SHP77 treated with DMSO at 0.1 percent for 48 hours (cell line): ENCODE measurements at regions not wholly inside any gene's neighbourhood (a gene's known extent, or its start where the extent isn't known, plus 50 kb on each side); places are given as distances from the start of the nearest gene placed in this dataset.
"Not testable (repeated sequence)": the region's sequence is repeated elsewhere in the genome, so short reads cannot be mapped to it uniquely, and the experiment has no call there.

ENCODE experiments used
- DNase-seq: peaks from one replicate; lab custom pipeline; 2025; lab: John Stamatoyannopoulos, UW

DNA sequence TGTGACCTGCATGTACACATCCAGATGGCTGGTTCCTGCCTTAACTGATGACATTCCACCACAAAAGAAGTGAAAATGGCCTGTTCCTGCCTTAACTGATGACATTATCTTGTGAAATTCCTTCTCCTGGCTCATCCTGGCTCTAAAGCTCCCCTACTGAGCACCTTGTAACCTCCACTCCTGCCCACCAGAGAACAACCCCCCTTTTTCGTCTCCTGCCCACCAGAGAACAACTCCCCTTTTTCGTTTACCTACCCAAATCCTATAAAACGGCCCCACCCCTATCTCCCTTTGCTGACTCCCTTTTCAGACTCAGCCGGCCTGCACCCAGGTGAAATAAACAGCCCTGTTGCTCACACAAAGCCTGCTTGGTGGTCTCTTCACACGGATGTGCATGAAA, 212.2 kb downstream of the KITLG start:
- DNase-seq: not testable (repeated sequence)

DNA sequence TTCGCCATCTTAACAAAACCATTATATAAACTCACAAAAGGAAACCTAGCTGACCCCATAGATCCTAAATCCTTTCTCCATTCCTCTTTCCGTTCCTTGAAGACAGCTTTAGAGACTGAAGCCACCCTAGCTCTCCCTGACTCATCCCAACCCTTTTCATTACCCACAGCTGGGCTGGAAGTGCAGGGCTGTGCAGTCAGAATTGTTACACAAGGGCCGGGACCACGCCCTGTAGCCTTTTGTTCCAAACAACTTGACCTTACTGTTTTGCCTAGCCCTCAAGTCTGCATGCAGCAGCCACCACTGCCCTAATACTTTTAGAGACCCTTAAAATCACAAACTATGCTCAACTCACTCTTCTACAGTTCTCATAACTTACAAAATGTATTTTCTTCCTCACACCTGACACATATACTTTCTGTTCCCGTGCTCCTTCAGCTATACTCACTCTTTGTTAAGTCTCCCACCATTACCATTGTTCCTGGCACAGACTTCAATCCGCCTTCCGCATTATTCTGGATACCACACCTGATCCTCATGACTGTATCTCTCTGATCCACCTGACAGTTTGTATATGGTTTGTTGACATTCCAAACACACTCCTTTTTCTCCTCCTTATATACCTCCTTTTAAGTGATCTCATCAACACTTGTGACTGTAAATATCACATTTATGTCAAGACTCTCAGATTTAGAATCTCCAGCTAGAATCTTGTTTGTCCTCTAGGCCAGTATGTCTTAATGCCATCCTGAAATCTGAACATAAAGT, 208.7 kb downstream of the KITLG start:
- DNase-seq: no peak

DNA sequence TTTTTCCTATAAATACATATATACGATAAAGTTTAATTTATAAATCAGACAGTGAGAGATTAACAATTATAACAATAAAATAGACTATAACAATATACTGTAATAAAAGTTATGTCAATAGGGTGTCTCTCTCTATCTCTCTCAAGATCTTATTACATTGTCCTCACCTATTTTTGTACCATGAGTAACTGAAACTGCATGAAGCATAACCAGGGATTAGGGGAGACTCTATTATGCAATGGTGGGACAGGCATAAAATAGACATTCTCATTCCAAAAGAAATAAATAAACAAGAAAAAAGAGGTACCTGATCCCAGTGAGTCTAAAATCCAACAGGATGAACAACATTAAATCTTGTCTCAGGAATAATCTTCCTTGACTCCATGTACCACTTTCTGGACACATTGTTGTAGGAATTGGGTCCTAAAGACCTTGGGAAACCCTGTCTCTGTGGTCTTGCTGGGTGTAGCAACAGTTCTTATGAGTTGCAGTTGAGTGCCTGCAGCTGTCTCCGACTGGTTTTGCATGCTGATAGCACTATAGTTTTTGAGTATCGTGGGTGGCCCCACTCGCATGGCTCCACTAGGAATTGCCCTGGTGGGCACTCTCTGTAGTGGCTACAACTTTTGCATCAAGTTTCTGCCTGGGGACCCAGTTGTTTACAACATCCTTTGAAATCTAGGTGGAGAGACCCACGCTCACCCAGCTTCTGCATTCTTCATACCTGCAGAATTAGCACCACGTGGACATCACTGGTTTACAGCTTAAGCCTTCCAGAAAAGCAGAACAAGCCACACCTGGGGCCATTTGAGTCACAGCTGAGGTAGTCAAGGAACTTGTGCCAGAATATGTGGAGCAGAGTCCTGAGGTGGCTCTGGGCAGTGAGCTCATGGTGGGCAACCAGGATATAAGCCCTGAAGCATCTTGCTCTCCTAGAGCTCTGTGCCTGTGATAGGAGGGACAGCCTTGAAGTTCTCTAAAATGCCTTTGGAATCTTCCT, 204.7 kb downstream of the KITLG start:
- DNase-seq: no peak

DNA sequence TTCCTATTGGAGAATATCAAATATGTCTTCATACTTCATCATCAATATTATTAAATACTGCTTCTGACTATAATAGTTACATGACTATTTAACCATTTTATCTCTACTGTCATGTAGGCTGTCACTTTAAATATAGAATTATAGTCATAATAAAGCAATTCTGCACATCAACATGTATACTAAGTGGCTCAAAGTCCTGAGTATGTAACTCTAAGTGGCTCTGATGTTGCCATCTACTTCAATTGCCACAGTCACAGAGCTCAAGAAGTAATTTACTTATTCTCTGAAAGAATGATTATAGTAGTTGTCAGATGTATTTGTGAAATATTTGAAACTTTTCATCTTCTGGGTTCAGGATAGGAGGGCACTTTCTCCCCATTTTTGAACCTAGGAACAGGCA, 202.3 kb downstream of the KITLG start:
- no peak for DNase-seq

DNA sequence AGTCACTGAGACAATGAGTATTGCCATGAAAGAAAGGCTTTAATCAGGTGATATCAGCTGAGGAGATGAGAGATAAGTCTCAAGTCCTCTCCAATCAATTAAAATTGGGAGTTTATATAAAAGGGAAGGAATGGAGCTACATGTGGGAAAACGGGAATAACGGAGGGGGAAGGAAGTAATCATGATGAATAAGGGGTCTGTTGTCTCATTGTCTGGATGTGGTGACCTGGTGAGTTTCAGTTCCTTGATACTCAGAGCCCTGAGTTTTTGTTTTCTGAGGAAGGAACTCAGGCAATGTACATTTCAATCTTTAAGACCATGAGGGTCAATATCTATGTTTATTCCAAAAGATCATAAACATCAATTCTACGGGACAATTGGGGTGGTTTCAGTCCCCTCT, 198.8 kb downstream of the KITLG start:
- DNase-seq: no peak

DNA sequence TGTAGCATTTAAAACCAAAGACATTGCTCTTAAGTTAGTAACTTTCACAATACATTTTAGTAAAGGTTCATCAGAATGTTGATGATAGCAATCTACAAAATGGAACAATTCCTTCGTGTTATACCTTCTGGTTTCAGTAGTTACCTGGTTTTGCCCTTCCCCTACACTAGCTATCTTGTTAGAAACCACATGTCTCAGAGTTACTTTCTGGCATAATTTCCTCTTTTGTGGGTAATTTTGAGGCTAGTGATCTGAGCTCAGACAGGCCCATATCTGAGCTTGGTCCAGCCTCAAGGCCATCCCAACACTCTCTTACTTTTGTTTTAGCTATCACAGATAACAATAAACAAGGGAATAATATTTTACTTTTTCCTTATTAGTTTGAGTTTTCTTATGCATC, 196.9 kb downstream of the KITLG start:
- no peak for DNase-seq

DNA sequence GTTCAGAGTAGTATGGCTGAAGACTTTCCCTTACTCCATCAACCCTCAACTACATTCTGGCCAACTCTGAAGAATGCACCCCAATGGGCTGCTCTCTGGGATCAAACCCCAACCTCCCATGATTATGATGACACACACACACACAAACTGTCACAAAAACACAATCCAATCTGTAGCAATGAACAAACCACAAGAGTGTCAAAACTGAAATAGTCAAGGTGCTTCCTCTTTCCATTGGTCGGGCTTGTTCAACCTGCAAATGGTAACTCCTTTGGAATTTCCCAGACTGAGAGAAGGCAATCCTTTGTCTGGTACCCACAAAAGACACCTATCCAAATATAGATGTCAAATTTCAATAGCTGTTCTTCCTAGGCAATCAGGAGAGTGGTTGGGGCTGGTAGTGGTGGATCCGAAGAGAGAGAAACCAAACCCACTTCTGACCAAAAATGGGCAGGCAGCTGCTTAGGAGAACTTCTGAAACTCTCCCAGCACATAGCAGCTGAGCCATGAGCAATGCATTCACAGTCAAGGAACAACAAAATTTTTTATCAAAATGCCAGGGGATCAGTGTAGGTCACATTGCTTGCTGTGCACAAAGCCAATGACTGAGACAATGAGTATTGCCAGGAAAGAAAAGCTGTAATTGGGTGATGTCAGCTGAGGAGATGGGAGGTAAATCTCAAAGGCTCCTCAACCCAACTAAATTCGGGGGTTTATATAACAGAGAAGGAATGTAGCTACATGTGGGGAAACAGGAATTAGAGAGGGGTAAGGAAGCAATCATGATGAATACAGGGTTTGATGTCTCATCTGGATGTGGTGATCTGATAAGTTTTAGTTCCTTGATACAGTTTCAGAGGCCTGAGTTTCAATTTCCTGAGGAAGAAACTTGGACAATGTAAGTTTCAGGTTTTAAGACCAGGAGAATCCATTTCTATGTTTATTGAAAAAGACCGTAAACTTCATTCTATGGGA, 191.4 kb downstream of the KITLG start:
- DNase-seq: no peak

DNA sequence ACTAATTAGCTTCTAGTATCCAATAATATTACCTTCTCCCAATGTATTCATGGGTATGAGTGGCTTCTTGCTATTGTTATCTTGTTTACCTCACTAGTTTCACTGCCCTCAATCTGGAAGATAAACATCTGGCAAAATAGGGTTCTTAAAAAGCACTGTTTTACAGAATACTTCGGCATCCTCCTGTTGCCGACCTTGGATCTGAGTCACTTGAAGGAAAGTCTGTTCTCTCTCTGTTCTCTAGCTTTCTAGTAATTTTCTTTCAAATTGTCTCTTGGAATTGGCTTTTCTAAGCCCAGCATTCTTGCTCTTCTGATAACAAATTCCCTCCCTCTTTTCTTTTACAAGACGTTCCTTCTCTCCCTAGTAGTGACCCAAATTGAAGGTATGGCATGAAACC, 189.5 kb downstream of the KITLG start:
- DNase-seq: no peak

DNA sequence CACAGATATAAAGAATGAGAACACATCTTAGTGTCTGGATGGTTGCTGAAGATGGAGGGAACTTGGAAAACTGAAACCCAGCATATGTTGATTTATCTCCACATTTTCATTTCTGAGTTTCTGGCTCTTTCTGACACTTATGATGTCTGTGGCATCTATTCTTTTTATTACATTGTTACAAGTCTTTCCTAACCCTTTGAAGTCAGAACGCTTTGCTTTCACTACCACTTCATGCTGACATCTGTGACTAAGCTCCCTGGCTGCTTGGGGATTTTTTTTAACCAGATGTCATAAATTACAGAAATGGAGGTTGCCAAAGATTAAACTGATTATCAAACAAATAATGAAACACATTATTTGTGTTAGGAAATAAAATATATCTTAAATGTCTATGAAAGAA, 188.7 kb downstream of the KITLG start:
- no peak for DNase-seq

DNA sequence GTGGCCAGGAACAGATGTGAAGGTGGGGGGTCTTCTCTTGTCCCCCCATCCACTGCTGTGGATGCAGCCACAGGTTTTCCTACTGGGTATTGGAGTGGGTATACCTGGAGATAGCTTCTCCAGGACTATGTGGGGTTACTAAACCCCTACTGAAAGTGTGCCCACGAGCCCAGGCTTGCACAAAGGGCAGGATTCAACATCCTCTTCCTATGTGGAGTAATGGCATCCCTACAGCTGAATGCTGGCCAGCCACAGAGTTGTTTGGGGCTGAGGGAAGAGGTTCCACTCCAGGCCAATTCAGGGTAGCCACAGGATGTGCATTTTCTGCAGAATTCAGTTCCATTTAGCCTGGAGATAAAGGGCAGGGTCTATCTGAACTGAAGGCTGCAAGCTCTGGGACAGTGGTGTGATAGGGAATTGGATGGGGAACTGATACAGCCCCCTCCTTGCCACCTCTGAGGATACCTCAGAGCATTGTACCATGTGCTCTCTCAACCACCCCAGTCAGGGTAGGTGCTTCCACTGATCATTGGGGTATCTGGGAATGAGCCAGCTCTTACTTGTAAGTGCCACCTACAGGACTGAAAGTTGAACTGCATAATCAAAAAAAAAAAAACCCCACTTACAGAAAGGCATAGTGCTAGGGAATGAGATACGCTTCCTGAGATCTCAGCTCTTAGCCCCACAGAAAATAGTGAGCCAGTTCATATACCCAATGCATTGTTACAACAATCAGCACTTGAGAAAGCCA, 187.1 kb downstream of the KITLG start:
- peak; percentile 4 for DNase-seq

DNA sequence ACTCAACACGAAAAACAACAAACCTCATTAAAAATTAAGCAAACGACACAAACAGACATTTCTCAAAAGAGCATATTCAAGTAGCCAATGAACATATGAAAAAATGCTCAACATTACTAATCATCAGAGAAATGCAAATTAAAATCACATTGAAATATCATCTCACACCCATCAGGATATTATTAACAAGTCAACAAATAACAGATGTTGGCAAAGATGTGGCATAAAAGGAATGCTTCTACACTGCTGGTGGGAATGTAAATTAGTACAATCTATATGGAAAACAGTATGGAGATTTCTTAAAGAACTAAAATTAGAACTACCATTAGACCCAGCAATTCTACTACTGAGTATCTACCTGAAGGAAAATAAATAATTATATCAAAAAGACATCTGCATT, 182.2 kb downstream of the KITLG start:
- no peak for DNase-seq

DNA sequence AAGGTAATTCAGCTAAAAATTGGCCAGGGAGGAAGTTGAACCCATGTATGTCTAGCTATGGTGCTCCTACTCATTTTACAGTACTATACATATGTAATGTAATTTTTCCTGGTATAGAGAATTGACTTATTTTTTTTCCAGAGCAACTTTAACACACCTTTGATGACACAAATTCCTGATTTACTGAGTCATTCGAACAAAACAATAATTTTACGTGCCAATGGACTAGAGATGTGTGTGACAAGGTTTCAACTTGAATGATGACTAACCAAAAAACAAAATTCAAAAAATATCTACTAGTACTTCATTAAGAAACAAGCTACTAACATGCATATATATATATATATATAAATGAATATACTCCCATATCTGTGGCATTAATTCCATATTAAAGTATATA, 180.5 kb downstream of the KITLG start:
- no peak for DNase-seq

DNA sequence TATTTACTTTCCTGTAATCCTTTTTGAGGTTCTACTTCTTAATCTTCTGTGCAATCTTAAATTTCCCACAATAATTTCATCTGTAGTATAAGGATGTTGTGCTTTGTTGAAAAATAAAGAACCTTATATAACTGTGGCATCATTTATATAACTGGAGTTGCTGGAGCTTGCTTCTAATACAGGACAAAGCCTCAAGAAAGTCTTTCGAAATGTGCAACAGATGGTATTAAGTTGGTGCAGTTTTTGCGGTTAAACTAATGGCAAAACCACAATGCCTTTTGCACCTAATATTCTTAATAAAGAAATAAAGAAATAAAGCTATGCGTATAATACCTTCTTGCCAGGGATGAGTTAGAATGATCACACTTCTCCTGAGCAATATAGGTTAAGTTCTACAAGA, 180.0 kb downstream of the KITLG start:
- DNase-seq: no peak

DNA sequence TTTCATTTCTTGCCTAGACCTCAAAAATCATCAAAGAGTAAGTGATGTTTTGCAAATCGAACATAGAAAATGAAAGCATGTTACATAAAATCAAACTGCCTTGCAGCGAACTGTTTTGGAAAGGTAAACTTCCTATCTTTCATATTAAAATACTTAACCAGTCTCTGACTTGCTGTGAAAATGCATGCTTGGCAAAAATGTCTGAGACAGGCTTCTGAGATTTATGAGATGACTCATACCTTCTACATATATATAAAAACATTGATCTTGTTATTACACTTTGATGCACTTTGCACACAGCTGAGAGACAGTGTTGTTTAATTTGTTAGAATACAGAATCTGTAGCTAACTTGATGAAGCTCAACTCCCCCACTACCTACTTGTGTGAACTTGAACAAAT, 179.1 kb downstream of the KITLG start:
- DNase-seq: no peak

DNA sequence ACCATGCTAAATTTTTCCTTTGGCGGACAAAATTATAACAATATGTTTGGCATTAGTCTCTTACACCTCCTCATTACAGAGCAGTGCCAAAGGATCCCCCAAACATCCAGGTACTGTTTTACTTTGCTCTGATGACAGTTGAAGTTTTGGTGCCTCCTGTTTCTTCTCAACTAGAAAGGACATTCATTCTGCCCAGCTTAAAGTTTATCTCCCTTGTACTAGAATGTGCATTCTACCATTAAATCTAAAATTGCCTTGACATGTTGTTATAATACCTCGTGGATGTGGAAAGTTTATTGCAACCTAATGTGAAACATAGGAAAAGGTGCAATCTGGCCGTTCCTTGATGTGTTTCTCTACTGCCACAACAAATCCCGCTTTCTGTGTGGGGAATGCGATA, 173.4 kb downstream of the KITLG start:
- DNase-seq: no peak

DNA sequence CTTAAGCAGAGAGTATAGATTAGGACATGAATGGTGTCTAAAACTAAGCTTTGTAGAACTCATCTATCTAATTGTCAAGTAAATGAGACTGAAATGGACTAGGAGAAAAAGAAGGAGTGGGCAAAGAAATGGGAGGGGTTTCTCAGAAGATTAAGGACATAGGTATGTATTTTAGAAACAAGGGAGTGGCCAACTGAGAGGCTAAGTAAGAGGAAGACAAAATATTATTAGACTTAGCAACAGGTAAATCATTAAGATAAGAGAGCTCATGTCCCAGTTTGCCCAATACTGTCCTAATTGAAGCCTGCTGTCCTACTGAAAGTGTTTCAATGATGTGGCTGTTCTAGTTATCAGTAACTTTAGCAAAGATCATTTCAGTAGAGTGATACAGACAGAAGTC, 171.4 kb downstream of the KITLG start:
- DNase-seq: no peak

DNA sequence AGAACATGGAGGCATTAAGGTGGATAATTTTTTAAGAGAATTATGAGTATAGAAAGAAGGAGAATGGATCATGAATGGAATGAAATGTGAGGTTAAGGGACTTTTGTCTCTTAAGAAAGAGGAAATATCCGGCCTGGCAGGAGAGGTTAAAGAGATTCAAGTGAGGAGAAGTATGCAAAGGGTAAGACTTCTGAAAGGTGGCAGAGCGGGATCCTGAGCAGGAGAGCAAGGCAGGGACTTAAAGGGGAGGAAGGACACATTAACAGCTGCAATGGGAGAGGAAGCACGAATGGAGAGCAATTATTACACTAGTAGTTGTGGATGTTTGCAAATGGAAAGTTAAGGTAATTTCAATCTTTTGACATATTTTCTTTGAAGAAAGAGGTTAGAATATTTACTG, 171.0 kb downstream of the KITLG start:
- no peak for DNase-seq

DNA sequence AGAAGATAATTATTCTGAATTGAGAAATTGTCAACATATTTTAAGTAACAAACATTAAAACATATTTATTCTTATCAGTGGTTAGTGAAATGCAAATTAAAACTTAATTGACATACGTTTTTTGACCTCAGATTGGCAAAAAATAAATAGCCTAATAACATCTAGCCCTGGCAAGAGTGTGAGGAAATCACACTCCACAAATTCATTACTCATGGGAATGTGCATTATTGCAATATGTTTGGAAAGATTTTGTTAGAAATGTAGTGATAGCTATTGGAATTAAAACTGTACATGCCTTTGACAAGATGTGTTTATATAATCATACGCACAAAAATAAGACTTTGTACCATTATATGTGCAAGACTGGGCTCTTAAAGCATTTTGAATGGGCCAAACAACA, 168.6 kb downstream of the KITLG start:
- DNase-seq: no peak

DNA sequence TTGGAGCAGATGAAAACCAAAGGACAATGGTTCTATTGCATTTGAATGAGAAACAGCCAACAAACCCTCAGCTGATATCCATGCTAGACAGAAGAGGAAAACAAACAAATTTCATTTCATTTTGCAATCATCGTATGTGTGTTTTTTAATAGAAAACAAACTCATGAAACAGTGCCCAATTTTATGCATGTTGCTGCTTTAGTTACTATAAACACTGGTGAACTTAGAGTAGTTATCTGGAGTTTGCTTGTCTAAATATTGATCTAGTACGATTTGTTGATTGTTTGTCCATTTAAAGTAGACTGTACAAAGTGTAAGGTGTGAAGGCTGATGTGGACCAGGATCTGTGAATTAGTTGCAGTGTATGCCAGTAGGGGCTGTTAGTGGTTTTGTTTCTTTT, 166.6 kb downstream of the KITLG start:
- DNase-seq: no peak

DNA sequence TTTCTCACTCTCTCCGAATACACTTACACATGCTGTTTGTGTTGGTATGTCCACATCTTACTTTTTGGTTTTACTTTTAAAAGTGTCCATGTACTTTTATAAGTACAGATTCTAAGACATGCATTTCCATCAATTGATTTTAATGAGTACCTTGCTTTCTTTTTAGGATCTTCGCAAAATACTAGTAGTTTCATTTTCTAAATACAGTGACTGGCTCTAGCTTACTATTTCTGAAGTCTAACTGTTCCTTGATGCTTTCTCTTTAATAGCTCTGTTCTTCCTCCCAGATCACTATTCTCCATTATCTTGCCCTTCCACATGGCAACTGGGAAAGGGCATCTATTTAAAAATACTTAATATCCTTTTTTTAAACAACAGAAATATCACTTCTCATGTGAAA, 164.1 kb downstream of the KITLG start:
- DNase-seq: no peak

DNA sequence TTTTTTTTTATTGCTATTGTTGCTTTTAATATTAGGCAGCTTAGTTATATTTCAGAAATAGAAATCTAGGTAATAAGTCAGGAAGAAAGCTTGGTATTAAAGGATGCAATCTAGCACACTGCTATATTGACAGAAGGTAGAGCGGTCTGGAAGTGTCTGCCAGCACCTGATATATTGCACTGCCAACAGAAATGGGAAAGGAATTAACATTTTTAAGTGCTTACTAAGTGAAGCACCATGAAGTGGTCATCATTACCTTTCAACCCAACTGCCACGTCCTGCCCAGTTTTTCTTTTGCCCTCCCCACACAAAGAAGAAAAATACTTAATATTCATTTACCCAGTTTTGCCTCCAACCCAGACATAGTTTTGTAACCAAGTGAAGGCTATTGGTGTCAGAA, 163.5 kb downstream of the KITLG start:
- peak; percentile 69 for DNase-seq
